GM12874 (cell line): ENCODE measurements at regions not wholly inside any gene's neighbourhood (a gene's known extent, or its start where the extent isn't known, plus 50 kb on each side); places are given as distances from the start of the nearest gene placed in this dataset.

Source experiments
- CTCF ChIP-seq: IDR thresholded peaks from 2 replicates; pipeline ENCODE4 v1.5.1; 2011; ENCODE audit warnings: low read depth, mild to moderate bottlenecking, control low read depth, low read length, moderate library complexity; ENCODE audit not compliant: insufficient read depth

GRCh38 chr12:124679047-124679446 is 111.6 kb upstream of the NCOR2 start:
- no peak for TF ChIP-seq CTCF

GRCh38 chr12:124678421-124678893 is 111.0 kb upstream of the NCOR2 start:
- TF ChIP-seq CTCF, result no peak

GRCh38 chr12:124677552-124678356 is 110.3 kb upstream of the NCOR2 start:
- no peak for TF ChIP-seq CTCF

- no peak for TF ChIP-seq CTCF
These were observed 109.5 kb upstream of the NCOR2 start for GRCh38 chr12:124676714-124677462.

- TF ChIP-seq CTCF, result no peak
These were observed 108.7 kb upstream of the NCOR2 start for GRCh38 chr12:124675881-124676713.

GRCh38 chr12:124674937-124675336 is 107.5 kb upstream of the NCOR2 start:
- TF ChIP-seq CTCF, result no peak
